DMS79 (cell line): ENCODE measurements at regions not wholly inside any gene's neighbourhood (a gene's known extent, or its start where the extent isn't known, plus 50 kb on each side); places are given as distances from the start of the nearest gene placed in this dataset.
"Not testable (repeated sequence)": the region's sequence is repeated elsewhere in the genome, so short reads cannot be mapped to it uniquely, and the experiment has no call there.

Source experiments
- DNase-seq: peaks from one replicate; lab custom pipeline; 2025; lab: John Stamatoyannopoulos, UW

DNA sequence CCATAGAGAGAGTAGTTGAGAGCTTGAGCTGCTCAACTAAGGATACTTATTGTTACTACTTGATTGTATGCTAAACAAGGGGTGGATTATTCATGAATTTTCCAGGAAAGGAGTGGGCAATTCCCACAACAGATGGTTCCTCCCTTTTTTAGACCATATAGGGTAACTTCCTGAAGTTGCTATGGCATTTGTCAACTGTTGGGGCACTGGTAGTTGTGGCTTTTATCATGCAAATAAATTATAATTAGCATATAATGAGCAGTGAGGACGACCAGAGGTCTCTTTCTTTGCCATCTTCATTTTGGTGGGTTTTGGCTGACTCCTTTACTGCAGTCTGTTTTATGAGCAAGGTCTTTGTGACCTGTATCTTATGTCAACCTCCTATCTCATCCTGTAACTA, 1403.5 kb upstream of the PABPC4L start:
- no peak for DNase-seq

DNA sequence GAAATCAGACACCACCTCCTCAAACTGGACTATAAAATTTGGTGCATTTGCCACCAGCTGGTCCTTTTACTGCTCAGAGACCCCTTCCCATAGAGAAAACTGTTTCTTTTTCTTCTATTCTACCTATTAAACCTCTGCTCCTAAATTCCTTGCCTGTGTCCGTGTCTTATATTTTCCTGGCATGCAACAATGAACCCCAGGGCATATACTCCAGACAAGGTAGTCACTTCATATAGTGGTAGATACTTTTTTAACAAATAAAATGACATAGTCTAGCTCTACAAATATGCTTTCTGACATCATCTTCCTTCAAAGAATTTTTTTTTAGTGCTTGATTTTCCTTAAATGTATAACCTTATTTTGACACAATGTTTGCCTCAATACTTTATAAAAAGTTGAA, 1402.9 kb upstream of the PABPC4L start:
- no peak for DNase-seq

DNA sequence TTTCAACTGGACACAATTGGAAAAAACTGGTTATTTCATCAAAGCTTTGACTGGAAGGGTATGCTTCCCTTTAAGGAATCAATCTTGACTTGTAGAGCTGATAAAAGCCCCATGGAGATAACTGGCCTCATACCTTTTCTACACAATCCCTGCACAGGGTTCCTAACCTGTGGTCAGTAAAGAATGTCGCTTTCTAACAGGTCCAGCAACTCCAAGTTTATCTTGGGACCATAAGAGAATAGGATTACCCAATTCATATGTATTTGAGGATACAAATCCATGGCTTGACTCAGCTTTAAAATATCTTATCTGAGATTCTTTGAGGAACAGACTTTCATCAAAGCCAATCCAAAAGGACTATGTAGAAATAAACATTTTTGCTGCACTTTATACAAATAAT, 1399.8 kb upstream of the PABPC4L start:
- no peak for DNase-seq

DNA sequence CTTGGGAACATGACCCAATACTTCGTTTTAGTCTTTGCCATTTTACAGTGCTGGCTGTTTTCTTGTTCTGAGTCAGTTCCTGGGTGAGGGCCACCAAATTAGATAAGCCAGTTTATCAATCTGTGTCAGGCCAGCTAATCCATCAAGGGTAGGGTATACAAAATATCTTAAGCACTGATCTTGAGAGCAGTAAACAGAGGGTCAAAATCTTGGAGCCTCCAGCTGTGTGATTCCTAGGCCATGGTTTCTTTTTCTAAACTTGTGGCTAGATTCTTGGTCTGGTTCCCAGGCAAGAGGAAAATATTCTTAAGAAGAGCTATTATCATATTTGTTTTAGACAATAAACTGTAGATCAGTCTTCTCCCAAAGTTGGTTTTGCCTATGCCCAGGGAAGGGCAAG, 1396.6 kb upstream of the PABPC4L start:
- DNase-seq: no peak

DNA sequence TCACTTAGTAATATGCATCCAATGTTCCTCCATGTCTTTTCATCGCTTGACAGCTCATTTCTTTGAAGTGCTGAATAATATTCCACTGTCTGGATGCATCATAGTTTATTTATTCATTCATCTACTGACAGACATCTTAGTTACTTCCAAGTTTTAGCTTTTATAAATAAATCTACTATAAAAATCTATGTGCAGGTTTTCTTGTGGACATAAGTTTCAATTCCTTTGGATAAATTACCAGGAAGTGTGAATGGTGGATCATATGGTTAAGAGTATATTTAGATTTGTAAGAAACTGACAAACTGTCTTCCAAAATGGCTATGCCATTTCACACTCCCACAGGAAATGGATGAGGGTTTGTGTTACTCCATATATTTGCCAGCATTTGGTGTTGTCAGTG, 1392.9 kb upstream of the PABPC4L start:
- no peak for DNase-seq

DNA sequence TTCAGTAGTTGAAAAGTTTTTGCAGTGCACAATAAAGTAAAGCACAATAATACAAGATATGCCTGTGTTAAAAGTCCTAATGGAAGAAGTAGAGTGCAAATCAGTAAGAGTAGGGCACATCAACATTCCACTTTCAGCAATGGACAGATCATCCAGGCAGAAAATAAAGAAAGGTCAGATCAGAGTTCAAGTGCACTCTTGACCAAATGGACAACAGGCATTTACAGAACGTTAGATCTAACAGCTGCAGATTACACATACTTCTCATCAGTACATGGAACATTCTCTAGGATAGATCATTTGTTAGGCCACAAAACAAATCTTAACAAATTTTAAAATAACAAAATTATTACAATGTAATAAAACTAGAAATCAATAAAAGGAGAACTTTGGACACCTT, 1373.5 kb upstream of the PABPC4L start:
- no peak for DNase-seq

DNA sequence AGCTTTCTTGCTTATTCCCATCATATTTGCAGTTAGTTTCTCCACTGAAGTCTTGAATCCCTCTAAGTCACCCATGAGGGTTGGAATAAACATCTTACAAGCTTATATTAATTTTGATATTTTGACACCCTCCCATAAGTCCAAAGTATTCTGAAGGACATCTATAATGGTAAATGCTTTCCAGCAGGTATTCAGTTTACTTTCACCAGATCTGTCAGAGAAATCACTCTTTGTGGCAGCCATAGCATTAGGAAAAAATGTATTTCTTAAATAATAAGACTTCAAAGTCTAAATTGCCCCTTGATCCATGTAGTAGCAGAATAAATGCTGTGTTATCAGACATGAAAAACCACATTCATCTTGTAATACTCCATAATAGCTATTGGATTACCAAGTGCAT, 1371.7 kb upstream of the PABPC4L start:
- no peak for DNase-seq

DNA sequence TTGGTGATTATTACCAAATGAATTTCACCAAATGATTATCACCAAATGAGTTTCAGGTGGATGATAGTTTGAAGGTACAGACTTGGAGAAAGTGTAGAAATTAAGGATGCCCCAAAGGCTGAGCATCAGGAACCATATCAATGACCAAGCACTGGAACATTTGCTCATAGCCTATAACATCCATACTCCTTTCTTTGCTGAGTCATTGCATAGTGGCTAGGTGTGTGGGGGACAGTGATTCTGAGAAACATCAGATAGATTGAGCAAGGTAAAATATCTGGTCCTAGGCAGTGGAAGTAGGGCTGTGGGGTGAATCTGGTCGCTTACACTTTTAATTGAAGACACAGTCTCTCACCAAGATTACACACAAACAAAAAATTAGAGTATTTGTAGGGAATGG, 1362.5 kb upstream of the PABPC4L start:
- DNase-seq: no peak

DNA sequence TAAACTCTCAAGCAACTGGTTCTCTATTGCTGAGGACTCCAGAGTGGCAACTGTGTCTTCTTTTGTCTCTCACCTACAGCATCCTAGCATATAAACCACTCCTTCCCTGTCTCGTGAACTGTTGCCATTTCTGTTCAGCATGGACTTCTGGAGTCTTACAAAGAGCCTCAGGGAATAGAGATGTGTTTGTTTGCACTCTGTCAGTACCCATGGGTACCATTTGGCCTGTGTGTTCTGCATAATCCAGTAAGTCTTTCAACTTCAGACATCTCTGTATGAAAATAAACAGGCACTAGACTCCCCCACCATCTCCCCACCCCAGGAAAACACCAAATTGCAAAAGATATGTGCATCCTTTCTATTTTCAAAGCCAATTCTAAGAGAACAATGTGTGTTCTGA, 1351.6 kb upstream of the PABPC4L start:
- DNase-seq: no peak

DNA sequence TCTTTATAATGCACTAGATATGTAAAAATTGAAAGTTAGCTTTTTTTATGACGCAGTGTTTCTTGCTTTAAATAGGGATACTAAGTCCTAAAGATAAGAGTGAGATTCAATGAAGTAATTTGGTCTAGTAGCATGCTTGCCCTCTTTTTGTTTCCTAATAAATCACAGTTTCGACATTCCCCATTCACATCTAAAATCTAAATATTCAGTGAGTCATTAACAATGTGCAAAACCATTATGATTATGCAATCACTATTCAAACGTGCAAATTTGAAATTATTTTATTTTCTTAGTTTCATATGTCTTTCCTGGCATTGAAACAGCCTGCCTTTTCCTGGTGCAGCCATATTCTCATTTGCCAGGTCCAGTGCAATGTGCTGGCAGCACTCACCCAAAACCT, 1350.5 kb upstream of the PABPC4L start:
- DNase-seq: no peak

DNA sequence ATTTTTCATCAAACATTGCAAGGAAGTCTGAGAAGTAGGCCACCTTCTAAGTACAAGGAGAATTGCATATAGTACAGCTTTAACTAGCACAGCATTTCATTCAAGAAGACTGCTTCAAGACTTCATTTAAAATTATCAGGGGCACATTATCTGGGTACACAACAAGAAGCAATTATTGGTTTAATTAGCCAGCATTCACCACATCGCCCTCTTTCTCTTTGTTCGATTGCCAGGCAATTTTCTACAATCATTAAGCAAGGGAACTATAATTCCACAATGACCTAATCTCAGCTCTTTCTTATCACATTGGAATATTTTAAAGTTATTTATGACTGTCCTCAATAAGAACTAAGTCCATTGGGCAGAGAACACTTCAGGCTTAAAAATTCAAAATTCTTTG, 1347.1 kb upstream of the PABPC4L start:
- no peak for DNase-seq

DNA sequence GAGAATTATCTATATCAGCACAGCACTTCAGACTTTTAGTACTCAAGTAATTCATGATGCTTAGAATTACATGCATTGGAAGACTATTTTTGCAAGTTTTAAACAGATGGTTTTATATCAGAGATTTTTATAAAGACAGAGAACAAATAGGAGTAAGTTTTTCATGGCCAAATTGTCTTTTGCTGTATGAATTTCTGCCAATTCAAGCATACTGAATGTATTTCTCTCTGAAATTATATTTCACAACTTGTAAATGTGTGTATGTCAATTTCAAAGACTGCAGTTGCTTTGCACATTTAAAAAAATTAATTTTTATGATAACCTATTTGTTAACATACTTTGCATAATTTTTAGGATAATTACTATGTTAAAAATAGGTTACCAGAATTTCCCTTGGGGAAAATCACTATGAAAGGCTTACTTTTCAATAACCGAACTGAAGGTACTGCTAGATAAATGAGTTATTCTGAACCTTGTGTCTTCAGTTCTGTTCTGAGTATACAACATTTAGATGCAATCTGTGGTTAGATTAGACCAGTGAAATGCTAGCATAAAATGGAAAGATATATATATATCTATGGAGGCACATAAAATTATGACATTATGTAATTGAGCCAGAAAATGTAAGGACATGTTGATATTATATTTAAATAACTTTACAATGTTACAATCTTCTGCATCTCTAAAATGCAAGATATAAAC, 1344.2 kb upstream of the PABPC4L start:
- DNase-seq: no peak

DNA sequence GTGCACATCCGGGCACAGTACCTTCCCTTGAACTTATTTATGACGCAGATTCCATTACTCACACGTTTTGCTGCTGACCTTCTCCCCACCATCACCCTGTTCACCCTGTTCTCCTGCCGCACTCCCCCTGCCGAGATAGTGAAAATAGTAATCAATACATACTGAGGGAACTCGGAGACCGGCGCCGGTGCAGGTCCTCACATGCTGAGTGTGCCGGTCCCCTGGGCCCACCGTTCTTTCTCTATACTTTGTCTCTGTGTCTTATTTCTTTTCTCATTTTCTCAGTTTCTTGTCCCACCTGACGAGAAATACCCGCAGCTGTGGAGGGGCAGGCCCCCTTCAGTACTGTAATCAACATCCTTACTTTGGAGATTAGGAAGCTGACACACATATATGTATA, 1337.1 kb upstream of the PABPC4L start:
- no peak for DNase-seq

DNA sequence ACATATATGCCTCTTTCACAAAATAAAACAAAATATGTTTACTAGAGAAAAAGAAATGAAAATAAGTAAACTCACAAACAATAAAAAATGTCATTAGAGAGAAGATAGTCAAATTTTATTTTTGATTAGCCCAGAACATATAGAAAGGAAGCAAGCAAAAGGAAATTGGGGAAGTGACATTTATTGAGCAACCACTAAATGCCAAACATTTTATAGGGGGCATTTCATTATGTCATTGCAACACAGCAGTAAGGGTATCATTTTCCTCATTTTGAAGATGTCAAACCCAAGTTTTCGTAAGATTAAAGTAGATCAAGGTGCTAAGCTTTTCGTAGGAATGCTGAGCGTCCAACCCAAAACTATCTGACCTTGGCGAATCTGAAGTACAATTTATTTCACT, 1331.5 kb upstream of the PABPC4L start:
- no peak for DNase-seq

DNA sequence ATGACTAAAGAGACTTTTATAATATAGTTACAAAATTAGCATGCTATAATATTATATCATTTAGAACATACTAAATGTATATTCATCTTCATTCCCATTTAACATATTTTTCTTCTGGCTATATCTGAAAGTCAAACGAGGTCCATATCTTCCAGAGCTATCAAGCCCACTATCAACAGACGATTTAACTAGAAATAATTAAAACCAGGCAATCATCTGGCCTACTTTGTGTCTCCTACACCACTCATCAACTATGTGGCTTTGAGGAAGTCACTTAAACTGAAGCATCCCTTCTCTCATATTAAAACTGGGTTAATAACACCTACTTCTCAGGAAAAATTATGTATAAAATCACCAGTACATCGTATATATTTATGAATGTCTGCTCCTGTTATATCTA, 1330.5 kb upstream of the PABPC4L start:
- no peak for DNase-seq

DNA sequence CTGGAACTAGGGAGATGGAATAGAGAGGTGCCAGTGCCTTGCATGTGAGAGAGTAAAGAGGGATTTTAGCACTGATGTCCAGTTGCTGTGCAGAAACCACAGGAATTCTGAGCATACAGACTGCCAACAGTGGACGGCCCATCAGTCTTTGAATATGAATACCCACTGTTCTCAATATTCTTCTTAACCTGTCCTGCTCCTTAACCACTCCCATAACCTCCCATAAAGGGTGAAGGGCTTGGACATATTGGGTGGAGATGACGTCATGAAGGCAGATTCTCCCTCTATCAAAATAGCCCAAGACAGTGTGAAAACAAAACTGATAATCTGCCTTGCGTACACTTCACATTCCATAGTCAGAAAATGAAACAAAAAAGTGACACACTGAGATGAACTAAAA, 1313.7 kb upstream of the PABPC4L start:
- DNase-seq: no peak

DNA sequence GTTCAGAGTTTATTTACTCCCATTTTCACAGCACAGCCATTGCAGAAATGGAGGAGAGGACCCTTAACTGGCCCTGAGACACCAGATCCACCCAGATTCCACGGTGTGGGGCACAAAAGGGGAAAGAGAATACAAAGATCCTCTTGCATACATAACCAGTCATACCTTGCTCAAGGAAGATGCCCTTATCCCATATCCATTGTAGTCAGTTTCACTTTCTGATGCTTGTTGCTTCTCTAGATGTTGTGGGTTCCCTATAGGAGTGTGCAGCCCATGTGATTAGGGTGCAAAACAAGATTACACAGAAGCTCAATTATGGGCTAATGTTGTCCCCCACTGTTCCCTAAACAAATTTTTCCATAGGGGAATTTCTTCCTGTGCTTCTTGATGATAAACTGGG, 1309.0 kb upstream of the PABPC4L start:
- no peak for DNase-seq

DNA sequence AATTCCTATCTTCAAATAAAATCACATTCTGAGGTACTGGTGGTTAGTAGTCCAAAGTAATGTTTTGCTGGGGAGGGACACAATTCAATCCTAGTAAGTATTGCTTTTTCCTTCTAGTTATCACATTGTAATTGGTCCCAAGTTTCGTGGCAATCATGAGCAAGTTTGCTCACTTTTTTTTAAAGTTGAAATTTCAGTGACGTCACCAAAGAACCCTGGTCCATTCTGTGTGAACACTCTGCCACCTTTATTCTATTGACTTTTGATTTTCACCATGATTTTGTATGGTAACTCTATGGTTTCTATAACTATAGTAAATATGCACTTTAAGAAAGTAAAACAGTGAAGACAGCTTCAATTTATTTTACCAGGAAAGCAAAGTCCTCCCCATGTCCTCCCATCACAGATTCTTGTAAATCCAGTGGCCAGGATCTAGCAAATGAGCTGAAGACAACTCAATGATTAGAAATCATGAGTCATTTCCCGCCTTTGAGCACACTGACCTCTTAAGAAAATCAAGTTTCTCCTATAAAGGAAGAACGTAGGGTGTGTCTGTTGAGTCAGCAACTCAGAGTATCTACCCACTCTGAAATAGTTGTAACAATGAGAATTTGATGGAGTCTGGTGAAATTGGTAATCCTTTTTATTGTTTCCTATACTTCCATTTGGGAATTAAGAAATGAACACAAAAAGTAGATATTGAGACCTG, 1306.6 kb upstream of the PABPC4L start:
- no peak for DNase-seq

DNA sequence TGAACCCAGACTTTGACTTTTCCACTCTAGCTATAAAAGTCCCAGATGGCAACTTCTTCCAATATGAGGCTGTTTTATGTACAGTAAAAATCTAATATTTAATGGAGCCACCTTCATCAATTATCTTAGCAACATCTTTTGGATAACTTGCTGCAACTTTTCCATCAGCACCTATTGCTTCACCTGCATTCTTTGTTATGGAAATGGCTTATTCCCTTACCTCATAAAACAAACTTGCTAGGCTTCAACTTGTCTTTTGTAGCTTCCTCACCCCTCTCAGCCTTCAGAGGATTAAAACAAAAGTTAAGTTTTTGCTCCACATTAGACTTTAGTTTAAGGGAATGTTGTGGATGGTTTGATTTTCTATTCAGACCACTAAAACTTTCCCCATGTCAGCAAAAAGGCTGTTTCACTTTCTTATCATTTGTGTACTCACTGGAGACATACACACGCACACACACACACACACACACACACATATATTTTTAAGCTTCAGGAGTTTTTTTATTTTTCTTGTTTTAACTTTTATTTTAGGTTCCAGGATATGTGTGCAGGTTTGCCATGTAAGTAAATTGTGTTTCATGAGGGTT, 1296.1 kb upstream of the PABPC4L start:
- DNase-seq: no peak

DNA sequence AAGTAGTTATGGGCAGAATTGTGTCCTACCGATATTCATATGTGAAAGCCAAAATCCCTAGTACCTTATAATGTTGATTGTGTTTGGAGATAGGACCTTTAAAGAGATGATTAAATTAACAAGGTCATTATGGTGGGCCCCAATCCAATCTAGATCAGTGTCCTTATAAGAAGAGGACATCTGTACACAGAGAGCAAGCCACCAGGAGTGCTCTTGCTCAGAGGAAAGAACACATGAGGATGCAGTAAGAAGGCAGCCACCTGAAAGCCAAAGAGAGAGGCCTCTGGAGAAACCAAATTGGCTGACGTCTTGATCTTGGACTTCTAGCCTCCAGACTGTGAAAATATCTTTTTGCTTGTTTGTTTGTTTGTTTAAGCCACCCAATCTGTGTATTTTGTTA, 1290.8 kb upstream of the PABPC4L start:
- DNase-seq: no peak

DNA sequence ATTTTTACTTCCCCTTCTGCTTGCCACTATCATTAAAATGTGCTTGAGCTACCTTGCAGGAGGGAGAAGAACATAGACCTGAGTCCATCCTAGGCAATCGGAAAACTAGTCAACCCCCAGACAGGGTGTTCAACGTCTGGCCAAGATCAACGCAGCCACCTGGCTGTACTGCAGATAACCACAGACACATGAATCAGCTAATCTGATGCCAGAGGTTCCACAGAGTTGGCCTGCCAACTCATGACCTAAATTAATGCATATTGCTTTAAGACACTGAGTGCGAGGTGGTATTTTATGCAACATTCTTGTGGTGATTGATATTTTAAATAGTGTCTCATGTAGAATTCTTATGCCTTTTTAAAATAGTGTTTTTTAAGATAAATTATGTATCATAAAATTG, 1283.8 kb upstream of the PABPC4L start:
- DNase-seq: no peak

DNA sequence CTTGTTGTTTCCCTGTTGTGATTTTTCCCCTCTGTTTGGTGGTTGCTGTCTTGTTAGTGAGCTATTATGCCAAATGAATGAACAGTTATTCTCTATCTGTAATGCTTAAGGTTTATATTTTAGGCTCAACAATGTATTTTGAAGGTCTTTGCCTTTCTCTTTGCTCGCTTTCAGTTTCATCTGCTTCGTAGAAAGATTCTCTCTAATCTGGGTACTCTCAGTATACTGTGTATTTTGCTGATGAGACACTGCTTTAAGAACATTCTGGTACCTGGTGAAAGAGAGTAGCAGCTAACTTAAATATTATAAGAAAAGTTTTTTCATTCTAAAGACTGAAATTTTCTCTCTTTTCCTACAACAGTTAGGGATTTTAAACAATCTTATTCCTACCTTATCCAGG, 1274.7 kb upstream of the PABPC4L start:
- DNase-seq: no peak

DNA sequence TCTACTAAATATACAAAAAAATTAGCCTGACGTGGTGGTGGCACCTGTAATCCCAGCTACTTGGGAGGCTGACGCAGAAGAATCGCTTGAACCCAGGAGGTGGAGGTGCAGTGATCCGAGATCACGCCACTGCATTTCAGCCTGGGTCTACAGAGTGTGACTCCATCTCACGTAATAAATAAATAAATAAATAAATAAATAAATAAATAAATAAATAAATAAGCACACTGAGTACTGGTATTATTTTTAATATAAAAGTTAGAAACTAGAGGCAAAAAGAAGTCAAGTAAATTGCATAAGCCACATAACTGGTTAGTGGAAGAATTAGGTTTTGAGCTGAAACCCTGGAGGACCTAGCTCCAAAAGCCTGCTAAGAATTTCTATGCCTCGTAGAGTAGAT, 1262.7 kb upstream of the PABPC4L start:
- no peak for DNase-seq

DNA sequence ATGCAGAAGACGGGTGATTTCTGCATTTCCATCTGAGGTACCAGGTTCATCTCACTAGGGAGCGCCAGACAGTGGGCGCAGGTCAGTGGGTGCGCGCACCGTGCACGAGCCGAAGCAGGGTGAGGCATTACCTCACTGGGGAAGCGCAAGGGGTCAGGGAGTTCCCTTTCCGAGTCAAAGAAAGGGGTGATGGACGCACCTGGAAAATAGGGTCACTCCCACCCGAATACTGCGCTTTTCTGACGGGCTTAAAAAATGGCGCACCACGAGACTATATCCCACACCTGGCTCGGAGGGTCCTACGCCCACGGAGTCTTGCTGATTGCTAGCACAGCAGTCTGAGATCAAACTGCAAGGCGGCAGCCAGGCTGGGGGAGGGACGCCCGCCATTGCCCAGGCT, 1246.0 kb upstream of the PABPC4L start:
- not testable (repeated sequence) for DNase-seq
